Stimulated activated CD8-positive, alpha-beta memory T cell treated with anti-CD3 and anti-CD28 coated beads, Interleukin-15, amount 100 ng/mL, for 48 hours (primary cell): ENCODE measurements at regions not wholly inside any gene's neighbourhood (a gene's known extent, or its start where the extent isn't known, plus 50 kb on each side); places are given as distances from the start of the nearest gene placed in this dataset.

Source experiments
- DNase-seq, 2 donors: peaks; one replicate each; pipeline ENCODE4 v3.0.0-alpha.2; 2020; ENCODE audit warnings: low read depth in 2 of 2

DNA sequence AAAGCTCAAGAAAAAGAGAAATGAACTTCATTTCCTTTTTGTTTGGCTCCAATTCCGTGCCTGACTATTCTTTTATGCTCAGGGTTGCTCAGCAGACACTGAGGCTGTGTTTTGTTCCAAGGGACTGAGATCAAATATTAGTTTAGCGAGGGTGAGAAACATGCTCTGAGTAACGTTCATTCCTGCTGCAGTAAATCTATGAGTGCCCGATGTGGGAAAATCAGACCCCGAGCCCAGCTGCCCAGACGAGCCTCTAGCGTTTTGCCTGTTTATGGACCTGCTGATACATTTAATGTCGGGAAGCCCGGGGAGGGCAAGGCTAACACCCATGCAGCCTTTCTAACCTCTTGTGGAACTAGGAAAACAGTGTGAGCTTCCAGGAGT is 119.2 kb downstream of the VAPA start:
- DNase-seq, result no peak

DNA sequence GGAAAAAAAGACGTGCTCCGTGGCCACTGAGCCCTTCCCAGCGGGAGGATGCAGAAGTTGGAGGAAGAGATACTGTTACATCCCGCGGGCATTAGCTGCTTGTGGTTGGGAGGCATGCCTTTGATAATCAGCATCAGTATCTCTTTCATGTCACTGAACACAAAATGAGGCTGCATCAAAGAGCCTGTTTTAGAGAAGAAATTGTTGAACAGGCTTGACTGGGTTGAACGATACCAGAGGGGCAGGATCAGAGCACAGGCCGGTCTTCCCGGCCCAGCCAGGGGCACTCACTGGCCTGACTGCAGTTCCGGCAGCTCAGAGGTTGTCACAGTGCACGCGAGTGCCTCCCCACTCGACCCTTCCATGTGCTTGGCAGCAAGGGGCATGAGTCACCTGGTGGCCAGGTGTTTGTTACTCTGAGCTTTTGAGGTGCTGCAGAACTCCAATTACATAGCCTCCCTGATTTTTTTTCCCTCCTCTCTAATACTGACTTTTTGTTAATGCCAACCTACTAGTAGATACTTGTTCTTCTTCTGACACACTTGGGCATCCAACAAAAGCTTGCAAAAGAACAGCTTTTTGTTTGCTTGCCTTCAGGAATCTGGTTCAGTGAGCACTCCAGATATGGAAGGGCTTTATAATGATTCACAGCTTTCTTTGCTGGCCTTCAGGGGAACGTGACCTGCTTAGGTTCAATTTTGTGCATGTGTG is 121.6 kb downstream of the VAPA start:
- DNase-seq, result no peak

DNA sequence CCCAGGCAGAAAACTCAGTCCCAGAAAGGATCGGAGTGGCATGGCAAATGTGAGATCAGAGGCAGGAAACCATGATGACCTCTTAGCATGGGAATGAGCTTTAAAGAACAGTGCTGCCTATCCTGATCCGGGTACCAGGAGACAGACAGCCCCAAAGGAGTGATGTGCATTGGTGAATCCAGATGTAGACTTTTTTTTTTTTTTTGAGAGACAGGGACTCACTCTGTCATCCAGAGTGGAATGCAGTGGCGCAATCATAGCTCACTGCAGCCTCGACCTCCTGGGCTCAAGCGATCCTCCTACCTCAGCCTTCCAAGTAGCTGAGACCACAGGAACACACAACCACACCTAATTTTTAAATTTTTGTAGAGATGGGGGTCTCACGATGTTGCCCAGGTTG is 122.7 kb downstream of the VAPA start:
- DNase-seq, result no peak

DNA sequence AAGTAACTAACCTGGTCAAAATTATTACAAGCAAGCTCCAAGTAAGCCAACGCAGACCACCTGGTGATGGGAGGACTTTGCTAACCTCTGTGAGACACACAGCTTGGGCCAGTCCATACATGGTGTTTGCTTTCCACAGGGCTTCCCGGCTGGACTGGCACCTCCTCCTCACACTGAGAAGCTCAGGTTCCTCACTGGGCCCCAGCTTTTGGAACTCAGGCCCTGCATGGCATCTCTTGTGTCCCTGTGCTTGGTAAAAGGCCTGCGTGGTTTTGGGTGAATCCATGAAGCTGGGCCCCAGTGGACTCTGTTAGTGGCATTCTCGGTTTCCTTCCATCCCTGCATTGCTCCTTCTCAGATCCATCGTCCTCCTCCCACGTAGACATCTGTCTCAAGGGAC is 123.4 kb downstream of the VAPA start:
- no peak for DNase-seq

DNA sequence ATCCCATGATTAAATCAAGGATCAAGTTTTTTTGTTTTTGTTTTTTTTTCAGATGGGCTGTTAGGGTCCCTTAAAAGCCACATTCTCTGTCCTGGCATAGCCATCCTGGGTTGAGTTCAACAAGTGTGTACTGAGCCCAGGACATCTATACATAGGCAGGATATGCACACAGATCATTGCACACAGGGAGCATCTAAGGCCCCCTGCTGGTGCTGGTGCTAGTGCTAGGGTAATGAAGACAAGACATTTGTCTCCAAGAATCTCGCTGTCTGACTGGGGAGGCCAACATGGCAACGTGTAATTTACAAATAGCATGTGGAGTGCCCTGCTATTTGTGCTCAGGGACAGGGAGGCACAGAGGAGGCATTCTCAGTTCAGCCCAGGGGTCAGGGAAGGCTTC is 124.5 kb downstream of the VAPA start:
- DNase-seq, result no peak

DNA sequence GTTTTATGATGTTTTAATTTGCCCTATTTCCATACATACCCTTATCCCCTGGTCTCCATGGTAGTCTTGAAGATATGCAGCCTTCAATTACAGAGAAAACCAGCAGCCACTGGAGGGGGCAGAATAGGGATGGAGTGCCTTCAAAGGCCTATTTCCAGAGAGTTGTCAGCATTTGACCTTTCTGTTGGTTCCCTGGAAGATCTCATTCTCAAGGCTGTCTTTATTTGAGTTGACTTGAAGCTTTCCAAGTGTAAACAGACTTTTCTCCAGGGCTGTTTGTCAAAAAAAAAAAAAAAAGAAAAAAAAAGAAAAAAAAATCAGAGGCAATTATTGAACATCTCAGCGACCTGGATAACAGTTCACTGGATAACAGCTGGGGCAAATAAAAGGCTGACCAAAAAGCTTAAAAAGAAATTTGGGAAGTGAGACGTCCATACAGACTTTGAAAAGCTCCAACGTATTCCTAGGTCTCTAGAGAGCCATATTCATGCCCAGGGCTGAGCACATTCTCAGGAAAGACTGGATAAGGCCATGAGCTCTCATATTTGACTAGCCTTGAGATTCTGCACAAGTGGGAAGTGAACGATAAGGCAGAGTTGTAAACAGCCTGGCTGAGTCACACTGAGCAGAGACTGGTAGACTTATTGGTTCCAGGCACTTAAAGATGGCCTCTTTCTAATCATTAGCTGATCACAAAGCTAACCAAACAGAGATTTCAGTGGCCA is 126.6 kb downstream of the VAPA start:
- no peak for DNase-seq

DNA sequence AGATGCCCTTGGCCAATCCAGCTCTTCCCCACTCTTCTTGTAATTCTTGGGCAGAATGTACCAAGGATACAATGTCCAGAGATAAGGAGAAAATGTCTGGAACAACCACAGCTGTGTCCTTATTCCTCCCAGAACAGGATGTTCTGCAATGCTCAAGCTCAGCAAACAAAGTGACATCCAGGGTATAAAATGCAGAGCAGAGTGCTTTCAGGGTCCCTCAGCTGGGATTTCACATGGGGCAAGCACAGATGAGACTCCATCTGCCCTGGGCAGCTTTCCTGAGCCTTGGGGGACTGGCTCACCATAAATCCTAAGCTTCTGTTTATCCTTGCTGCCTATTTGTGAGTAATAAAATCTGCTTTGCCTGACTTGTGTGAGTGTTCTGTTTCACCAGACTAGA is 127.4 kb downstream of the VAPA start:
- no peak for DNase-seq

DNA sequence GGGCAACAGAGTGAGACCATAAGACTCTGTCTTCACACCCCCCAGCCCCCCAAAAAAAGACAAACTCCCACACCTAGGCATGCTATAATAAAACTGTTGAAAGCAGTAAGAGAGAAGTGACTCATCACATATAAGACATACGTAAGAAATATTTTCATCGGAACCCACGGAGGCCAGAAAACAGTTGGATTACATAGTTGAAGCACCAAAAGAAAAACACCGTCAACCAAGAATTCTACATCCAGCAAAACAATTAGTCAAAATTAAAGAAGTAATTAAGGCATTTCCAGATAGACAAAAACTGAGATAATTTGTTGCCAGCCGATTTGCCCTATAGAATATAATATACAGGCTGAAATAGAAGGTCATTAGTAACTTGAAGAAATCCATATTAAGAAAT is 128.7 kb downstream of the VAPA start:
- no peak for DNase-seq

DNA sequence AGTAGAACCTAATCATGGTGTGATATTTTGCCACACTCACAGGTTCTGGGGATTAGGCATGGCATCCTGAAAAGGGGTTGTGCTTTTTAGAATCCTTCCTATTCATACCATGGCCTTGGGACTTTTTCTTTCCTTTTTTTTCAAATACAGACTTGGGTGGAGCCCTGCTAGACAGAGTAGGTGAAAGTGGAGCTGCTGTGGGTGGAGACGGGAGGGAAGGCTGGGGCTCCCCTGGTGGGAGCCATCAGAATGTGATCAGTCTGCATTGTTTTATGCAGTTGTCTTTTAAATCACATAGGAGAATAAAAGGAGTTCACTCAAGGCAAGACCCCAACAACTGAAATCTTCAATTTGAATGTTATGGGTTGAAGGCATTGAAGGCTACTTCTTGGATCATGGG is 130.2 kb downstream of the VAPA start:
- no peak for DNase-seq

DNA sequence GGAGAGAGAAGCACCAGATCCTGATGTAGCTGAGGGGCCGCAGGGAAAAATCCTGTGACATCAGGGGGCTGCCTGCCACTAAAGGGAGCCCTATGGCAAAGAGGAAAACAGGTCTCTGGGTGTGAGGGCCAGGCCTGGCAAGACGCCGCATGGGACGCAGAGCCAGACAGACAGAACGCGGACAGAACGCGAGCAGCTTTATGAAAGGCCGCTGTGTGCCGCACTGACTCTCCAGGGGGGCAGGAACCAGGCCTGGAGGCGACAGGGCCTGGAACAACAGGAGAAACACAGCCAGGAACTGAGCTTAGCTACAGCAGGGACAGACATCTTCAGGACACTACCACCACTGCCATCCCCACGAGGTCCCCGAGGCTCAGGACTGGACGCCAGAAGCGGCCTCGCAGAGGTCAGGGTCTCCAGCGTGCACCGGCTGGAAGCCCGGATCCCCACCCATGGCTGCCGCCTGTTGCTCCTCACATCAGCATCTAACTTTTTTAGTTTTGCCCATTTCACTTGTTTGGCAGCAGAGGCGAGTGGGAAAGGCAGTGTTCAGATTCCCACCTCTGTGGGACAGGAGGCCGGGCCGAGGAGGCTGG is 131.6 kb downstream of the VAPA start:
- no peak for DNase-seq

DNA sequence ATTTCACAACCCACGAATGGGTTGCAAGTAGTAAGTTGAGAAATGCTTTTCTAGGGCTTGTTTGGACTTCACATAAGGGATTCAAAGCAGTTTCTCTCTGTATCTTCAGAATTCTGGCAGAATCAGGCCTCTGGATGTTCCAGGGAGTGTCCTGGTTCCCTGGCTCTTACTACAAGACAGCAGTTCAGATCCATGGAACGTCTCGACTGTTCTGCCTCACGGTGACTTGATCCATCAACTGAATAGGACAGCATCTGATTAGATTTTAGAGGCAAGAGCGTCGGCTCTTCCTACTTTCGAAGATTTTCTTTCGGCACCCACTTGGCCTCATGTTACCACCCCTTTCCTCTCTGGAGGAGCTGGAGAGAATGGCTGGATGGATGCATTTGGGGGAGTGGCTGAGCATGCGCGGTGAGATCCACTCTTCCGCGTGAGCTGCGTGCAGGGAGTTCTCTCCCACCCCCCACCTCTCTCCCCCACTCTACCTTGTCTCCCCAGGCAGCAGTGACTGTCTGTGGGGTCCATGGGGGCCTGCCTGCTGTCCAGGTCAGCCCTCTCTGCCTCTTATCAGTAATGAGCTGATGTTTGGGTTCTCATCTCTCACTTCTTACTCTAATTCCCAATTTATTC is 132.5 kb downstream of the VAPA start:
- no peak for DNase-seq

DNA sequence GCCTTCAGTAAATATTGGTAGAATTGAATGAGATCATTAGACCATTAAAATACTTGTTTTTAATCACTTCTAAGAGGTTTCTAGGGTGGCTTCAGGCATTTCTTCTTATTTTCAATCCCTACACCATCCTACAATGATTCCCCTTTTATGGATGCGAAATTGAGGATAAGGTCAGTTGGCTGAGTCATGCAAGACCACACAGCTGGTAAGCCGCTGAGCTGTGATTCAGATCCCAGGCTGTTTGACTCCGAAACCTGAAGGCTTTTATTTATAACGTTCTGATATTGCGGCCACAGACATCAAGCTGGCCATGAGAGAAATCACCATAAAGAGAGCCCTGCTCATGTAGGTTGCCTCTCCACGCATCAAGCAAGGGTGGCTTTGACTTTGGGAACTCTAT is 133.4 kb downstream of the VAPA start:
- DNase-seq, result no peak

DNA sequence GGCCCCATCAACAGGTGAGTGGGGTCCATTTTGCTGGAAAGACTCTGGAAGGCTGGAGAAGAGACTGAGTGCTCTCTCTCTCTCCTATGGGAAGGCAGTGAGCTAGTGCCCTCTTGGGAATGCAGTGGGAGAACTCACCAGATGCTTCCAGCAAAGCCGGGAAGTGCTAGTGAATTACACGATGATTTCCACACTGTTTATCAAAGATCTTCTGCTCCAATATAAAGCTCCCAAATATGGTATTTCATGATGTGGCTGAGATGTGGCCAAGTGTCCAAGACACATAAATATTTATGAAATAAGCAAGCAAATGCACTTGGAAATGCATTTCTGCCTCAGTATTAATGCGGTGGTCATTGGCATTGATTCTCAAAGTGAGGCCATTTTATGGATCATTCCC is 135.9 kb downstream of the VAPA start:
- DNase-seq, result no peak

DNA sequence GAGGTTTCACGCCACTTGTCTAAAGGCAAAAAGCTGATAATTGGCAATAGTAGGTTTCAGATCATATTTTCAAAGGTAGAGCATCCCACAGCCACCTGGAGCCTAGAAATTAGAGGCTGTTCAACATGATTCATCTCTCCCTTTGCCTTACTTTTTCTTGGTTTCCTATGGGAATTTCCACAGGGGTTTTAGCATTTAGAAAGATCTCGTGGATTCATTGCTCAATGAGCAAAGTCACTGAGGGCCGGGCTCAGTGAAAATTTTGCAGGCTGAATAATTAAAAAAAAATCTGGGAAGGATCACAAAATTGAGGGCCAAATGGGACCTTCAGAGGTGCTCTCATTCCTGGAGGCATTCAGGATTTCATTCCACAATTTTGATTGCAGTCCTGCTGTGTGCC is 137.1 kb downstream of the VAPA start:
- DNase-seq, result no peak

DNA sequence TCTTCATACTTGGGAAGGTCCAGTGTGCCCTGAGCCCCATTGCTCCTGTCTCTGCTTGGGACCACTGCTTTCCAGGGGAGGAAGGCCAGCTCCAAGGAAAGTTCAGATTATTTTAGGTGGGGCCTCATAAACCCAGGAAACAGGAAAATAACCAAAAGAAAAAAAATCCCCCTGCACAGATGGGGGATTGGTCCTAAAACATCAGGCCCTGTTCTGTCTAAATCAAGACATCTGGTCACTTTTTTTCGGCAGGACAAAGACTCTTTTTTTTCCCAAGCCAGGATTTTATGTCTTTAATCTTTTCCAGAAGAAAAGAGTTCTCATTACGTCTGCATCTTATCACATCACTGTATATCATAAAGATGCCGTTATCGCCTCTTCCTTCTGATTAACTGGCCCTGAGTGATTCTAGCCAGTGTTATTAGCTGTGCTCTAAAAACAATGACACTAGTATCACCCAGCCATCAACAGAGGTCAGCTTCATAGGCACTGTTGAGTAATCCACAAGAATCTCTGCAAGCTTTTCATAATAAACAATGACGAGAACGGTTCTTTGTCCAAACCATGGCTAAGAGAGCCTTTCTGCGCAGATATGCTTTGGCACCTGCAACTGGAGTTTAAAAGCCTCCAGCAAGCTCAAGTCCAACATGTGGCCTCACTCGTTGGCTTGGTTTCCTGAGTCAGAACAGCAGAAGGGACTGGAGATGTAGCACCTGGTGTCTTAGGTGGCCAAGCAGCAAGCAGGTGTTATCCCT is 138.2 kb downstream of the VAPA start:
- no peak for DNase-seq

DNA sequence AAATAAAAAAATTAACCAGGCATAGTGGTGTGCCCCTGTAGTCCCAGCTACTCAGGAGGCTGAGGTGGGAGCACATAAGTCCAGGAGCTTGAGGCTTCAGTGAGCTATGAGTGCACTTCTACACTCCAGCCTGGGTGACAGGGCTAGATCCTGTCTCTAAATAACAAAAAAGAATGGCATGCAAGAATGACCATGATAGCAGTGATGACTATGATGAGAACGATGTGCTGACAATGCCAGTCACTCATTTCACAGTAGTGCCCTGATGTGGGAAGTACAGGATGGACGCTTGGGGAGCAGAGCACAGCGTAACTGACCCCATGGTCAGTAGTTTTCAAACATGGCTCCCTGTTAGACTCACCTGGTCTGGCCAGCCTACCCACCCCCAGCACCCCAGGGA is 139.1 kb downstream of the VAPA start:
- DNase-seq, result no peak

DNA sequence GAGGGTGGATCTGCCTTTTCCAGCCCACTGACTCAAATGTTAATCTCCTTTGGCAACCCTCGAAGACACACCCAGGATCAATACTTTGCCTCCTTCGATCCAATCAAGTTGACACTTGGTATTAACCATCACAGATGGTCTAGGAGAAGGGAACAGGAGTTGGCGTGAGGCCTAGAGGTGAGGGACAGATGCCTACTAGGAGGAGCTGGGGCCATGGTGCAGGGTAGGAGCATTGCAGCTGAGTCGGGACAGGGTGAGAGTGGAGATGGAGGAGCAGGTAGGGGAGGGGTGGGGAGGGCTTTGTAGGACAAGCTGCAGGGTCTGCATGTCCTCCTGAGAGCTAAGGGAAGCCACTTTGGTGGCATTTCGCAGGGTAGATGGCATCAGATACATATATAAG is 140.0 kb downstream of the VAPA start:
- no peak for DNase-seq

DNA sequence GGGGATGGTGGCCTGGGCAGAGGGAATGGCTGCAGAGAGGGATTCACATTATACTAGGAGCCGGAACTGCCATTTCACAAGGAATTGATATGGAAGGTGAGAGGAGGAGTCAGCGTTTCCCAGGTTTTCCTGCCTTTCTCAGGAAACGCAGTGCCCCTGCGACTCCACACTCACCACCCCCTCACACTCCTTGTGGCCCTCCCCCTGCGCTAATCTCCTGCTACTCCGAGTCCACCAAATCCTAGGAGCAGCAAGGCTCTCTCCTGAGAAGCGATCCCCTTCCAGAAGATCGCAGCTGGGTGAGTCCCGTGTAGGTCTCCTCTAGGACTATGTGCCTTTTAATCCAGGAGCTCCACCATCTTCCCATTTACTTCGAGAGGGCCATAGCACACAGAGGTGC is 140.6 kb downstream of the VAPA start:
- DNase-seq, result no peak

DNA sequence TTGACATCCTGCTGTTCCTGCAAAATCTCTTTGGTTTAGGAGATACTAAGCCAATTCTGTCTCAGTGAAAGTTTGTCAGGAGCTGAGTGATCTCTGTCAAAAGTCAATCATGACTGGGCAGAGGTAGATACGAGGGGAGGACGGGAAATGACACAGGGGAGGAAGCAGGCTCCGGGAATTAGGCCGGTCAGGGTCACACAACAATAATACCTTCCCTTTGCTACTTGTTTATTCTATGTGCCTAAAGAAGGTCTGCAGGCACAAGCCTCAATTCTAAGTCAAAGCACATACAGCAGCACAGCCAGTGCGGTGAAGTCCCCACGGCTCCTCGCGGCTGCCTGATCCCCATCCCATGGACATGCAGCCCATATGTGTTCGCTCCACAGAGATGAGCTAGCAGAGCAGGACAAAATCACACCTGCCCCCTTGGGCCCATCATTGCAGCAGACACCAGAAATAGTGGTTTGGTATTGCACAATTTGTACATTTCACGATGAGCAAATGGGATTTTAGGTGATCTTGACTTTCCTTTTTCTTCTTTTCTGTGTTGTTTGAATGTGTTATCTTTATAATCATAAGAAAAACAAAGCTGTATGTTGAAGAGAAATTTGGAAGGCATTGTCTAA is 141.4 kb downstream of the VAPA start:
- no peak for DNase-seq

DNA sequence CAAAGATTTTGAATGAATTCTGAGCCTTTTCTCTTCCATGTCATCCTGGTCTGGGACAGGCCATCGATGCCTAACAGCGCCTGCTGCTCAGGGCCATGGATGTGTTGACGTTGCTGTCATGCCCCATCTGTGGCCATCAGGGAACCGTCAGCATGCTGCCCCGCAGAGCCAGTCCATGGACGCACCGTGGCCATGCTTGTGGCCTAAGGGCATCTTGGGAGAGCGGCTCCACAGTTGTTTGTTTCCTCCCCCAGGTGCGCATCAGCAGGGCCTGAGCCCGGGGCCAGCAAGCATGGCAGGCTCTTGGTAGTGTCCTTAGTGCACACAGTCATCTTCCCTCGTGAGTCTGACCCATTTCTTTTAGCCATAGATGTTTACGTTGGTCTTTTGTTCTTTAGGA is 142.7 kb downstream of the VAPA start:
- DNase-seq, result no peak

DNA sequence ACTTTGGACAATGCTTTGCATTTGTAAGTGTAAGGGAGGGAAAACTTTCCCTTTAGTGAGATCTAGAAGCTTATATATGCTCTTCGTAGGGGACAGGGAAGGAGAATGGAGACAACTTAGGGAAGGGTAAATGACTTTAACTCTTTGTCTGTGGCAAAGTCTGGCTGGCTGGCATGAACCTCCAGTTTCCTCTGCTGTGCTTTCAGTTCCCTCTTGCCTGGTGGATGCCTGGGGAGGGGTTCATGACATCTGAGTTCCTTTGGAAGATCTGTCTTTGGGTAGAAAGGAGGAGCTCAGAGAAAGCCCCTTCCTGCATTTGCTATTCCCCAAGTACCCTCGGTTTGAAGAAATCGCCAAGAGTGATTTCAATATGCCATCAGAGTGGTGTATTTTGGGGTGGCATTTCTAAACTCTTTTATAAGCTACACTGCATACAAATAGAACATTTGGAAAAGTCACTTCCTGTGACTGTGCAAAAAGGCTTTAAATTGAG is 143.6 kb downstream of the VAPA start:
- no peak for DNase-seq
